HUDEP-2 (cell line): ENCODE measurements at regions not wholly inside any gene's neighbourhood (a gene's known extent, or its start where the extent isn't known, plus 50 kb on each side); places are given as distances from the start of the nearest gene placed in this dataset.
"Not testable (repeated sequence)": the region's sequence is repeated elsewhere in the genome, so short reads cannot be mapped to it uniquely, and the experiment has no call there.

Source experiments
- DNase-seq, 76 experiments: peaks; one replicate each; lab custom pipeline; 2025; ENCODE audit not compliant: unreplicated experiment in 76 of 76; lab: John Stamatoyannopoulos, UW

DNA sequence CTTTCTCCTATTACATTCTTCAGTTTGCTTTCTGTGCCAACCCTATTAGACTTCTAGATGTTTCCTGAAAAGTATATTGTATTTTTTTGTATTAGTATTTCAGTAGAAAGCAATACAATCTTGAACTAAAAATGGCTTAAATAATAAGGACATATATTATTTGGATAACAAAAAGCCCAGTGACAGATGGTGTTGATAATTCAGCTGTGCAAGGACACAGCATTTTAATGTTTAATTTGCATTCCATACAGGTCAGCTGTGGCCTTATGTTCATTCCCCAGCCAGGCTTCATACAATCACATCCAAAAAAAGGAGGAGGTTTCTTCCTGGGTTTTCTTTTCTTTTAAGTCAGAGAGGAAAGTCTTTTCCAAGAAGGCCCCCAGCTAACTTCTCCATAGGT, 236.9 kb downstream of the CD109 start:
- no peak for DNase-seq

DNA sequence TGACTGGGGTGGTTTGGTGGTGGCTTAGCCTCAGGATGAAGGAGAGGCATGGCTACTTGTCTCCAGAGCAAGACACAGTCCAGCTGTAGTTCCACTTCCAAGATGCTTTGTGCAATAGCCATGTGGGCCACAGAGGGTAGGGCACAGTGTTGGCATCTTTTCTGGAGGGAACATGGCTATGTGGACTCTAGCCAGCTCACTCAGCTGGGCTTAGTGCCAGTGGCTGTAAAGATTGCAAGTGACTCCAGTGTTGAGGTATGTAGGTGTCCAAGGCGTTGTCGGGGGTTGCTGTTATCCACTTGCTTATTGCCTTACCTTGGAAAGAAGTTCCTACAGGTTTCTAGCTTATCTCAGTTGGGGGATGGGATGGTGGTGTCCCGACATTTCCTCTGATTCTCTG, 233.4 kb downstream of the CD109 start:
- no peak for DNase-seq

GRCh38 chr6:73927421-73927820, 231.4 kb downstream of the CD109 start:
- no peak for DNase-seq

DNA sequence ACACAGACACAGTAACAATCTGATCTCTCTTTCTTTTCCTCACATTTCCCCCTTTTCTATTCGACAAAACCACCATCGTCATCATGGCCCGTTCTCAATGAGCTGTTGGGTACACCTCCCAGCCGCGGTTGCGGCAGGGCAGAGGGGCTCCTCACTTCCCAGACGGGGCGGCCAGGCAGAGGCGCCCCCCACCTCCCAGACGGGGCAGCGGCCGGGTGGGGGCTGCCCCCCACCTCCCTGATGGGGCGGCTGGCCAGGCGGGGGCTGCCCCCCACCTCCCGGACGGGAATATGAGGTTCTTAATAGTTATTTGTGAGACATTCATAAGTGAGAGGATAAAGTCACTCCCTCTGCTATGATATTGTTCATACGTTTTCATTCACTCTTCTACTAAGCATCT, 229.7 kb downstream of the CD109 start:
- not testable (repeated sequence) for DNase-seq

GRCh38 chr6:73923905-73924485, 228.0 kb downstream of the CD109 start:
- no peak for DNase-seq

DNA sequence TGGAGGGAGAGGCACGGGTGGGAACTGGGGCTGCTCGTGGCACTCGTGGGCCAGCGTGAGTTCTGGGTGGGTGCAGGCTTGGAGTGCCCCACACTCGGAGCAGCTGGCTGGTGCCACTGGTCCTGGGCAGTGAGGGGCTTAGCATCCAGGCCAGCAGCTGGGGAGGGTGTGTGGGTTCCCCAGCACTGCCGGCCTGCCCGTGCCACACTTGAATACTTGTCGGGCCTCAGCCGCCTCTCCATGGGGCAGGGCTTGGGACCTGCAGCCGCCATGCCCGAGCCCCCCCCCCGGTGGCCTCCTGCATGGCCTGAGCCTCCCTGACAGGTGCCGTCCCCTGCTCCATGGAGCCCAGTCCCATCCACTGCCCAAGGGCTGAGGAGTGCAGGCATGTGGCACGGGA, 207.2 kb downstream of the CD109 start:
- no peak for DNase-seq

- no peak for DNase-seq
Measured at GRCh38 chr6:73901986-73902385, 206.0 kb downstream of the CD109 start.

GRCh38 chr6:73901311-73901710, 205.3 kb downstream of the CD109 start:
- DNase-seq = no peak

GRCh38 chr6:73898599-73898998, 202.6 kb downstream of the CD109 start:
- no peak for DNase-seq

DNA sequence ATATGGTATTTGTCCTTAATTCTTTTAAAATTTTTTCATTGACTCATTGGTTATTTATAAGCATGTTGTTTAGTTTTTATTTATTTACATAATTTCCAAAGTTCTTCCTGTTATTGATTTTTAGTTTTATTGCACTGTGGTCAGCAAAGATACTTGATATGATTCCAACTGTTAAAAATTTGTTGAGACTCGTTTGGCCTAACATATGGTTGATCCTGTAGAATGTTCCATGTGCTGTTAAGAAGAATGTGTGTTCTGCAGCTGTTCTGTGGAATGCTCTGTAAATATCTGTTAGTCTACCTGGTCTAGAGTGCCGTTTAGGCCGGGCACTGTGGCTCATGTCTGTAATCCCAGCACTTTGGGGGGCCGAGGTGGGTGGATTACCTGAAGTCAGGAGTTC, 197.7 kb downstream of the CD109 start:
- DNase-seq = no peak

GRCh38 chr6:73888050-73888449, 192.0 kb downstream of the CD109 start:
- no peak for DNase-seq

DNA sequence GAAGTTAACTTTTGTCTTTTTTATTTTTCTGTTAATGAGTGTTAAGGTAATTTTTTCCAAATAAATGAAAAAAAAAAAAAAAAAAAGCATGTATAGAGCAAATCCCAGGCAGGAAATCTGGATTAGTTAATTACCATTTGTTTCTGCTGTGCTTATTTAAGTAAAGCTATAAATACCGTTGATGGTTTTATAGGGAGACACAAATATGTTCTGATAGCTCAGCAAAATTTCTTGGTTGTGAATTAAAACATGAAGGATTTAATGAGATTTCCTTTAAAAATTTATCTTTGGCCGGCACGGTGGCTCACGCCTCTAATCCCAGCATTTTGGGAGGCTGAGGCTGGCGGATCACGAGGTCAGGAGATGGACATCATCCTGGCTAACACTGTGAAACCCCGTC, 189.4 kb downstream of the CD109 start:
- no peak for DNase-seq

GRCh38 chr6:73884540-73884939, 188.5 kb downstream of the CD109 start:
- DNase-seq = no peak

- peak in 1 of 76 experiments; percentile 5 for DNase-seq
Measured at GRCh38 chr6:73879501-73880293, 183.7 kb downstream of the CD109 start.

- no peak for DNase-seq
Measured at GRCh38 chr6:73878403-73878802, 182.4 kb downstream of the CD109 start.
